GM12878 (cell line): ENCODE measurements at regions not wholly inside any gene's neighbourhood (a gene's known extent, or its start where the extent isn't known, plus 50 kb on each side); places are given as distances from the start of the nearest gene placed in this dataset.

ENCODE experiments used
- CEBPZ ChIP-seq: fragments of 150-350 bp; IDR thresholded peaks from 2 replicates; pipeline ENCODE4 v1.6.1; 2016; ENCODE audit warnings: low read depth, low read length
- CTCF ChIP-seq, 3 experiments: IDR thresholded peaks in 2 of 3; conservative IDR thresholded peaks in 1 of 3; 2 replicates each; pipeline ENCODE4 v1.5.1; 2011; ENCODE audit warnings: low read depth in 3 of 3, low read length in 3 of 3, mild to moderate bottlenecking in 3 of 3, control low read depth in 2 of 3, moderate library complexity in 2 of 3, inconsistent platforms in 1 of 3, mixed read lengths in 1 of 3; ENCODE audit not compliant: control insufficient read depth in 2 of 3, insufficient read depth in 1 of 3; ENCODE audit errors: extremely low read depth in 1 of 3
- CUX1 ChIP-seq: IDR thresholded peaks from 2 replicates; pipeline ENCODE4 v1.6.1; 2012; ENCODE audit warnings: improper control_type of control experiment, low read depth, low read length; ENCODE audit not compliant: insufficient replicate concordance
- PRDM15 ChIP-seq: fragments of 450-650 bp; formaldehyde crosslinking; IDR thresholded peaks from 2 replicates; pipeline ENCODE4 v1.4.0; 2020; ENCODE audit warnings: mild to moderate bottlenecking, moderate library complexity
- SUPT20H ChIP-seq: IDR thresholded peaks from 2 replicates; pipeline ENCODE4 v1.6.1; 2011; ENCODE audit warnings: low read depth, mild to moderate bottlenecking, low read length, moderate library complexity, borderline replicate concordance; ENCODE audit not compliant: control insufficient read depth
- TAF1 ChIP-seq: IDR thresholded peaks from 2 replicates; pipeline ENCODE4 v1.6.1; 2011; ENCODE audit warnings: mild to moderate bottlenecking, low read depth, low read length, borderline replicate concordance
- TARDBP ChIP-seq: IDR thresholded peaks from 2 replicates; pipeline ENCODE4 v1.6.1; 2016; ENCODE audit warnings: borderline replicate concordance
- TF ChIP-seq, protein P1 (sequence below): fragments of 450-650 bp; IDR thresholded peaks from 2 replicates; pipeline ENCODE4 v1.6.1; 2017; ENCODE audit warnings: mild to moderate bottlenecking, moderate library complexity

GRCh38 chr14:71527838-71528237 is 404.4 kb upstream of the RGS6 start (continued):
- no peak for TF ChIP-seq CUX1
- no peak for TF ChIP-seq CEBPZ
- TF ChIP-seq PRDM15 (CRISPR knock-in tag) = no peak
- no peak for TF ChIP-seq TAF1
- TF ChIP-seq TARDBP = no peak
- TF ChIP-seq, protein P1, sequence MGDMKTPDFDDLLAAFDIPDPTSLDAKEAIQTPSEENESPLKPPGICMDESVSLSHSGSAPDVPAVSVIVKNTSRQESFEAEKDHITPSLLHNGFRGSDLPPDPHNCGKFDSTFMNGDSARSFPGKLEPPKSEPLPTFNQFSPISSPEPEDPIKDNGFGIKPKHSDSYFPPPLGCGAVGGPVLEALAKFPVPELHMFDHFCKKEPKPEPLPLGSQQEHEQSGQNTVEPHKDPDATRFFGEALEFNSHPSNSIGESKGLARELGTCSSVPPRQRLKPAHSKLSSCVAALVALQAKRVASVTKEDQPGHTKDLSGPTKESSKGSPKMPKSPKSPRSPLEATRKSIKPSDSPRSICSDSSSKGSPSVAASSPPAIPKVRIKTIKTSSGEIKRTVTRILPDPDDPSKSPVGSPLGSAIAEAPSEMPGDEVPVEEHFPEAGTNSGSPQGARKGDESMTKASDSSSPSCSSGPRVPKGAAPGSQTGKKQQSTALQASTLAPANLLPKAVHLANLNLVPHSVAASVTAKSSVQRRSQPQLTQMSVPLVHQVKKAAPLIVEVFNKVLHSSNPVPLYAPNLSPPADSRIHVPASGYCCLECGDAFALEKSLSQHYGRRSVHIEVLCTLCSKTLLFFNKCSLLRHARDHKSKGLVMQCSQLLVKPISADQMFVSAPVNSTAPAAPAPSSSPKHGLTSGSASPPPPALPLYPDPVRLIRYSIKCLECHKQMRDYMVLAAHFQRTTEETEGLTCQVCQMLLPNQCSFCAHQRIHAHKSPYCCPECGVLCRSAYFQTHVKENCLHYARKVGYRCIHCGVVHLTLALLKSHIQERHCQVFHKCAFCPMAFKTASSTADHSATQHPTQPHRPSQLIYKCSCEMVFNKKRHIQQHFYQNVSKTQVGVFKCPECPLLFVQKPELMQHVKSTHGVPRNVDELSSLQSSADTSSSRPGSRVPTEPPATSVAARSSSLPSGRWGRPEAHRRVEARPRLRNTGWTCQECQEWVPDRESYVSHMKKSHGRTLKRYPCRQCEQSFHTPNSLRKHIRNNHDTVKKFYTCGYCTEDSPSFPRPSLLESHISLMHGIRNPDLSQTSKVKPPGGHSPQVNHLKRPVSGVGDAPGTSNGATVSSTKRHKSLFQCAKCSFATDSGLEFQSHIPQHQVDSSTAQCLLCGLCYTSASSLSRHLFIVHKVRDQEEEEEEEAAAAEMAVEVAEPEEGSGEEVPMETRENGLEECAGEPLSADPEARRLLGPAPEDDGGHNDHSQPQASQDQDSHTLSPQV = no peak
- no peak for TF ChIP-seq SUPT20H
- TF ChIP-seq CTCF (IDR thresholded peaks at IDR 0.05 in 2 of 3, conservative IDR thresholded peaks at IDR 0.05 in 1 of 3; ENCODE audit: control insufficient read depth in 2 of 3, extremely low read depth in 1 of 3, insufficient read depth in 1 of 3, low read depth in 3 of 3, low read length in 3 of 3) = no peak
